ENCODE measurements at regions not wholly inside any gene's neighbourhood (a gene's known extent, or its start where the extent isn't known, plus 50 kb on each side); places are given as distances from the start of the nearest gene placed in this dataset.

GRCh38 chrX:13266641-13267345 lies 53.1 kb downstream of the ATXN3L start:
- no peak overlapping the region for H3K4me3 ChIP-seq (ENCODE audit: low read length in 2 of 2)
- no peaks in the 10 kb centered on the region for H3K36me3 ChIP-seq (ENCODE audit: control insufficient read depth in 2 of 2, insufficient read depth in 2 of 2, low read length in 1 of 2)
- no peak for DNase-seq (ENCODE audit: low read depth in 6 of 9, low spot score in 9 of 9)
- H3K27ac ChIP-seq (ENCODE audit: low read depth in 1 of 2, low read length in 1 of 2): no peak overlapping the region
- no peaks in the 10 kb centered on the region for H3K9me3 ChIP-seq (ENCODE audit: control insufficient read depth in 2 of 2, insufficient read depth in 1 of 2, low read length in 1 of 2)
- 98% methylated on average over 10 of the region's 10 CpGs for WGBS
- no peaks in the 10 kb centered on the region for H3K27me3 ChIP-seq (ENCODE audit: control insufficient read depth in 2 of 2, insufficient read depth in 1 of 2, low read length in 1 of 2)
- no peaks in the 10 kb centered on the region for H3K4me1 ChIP-seq (ENCODE audit: control insufficient read depth in 2 of 2, insufficient read depth in 2 of 2, low read length in 2 of 2)

GRCh38 chrX:13265549-13266132 lies 54.2 kb downstream of the ATXN3L start:
- WGBS: 93% methylated on average over 4 of the region's 4 CpGs

GRCh38 chrX:13265111-13265510 lies 54.7 kb downstream of the ATXN3L start:
- DNase-seq (ENCODE audit: low read depth in 6 of 9, low spot score in 9 of 9): no peak
- H3K27me3 ChIP-seq (ENCODE audit: control insufficient read depth in 2 of 2, insufficient read depth in 1 of 2, low read length in 1 of 2): no peaks in the 10 kb centered on the region
- H3K9me3 ChIP-seq (ENCODE audit: control insufficient read depth in 2 of 2, insufficient read depth in 1 of 2, low read length in 1 of 2): no peaks in the 10 kb centered on the region
- H3K4me3 ChIP-seq (ENCODE audit: low read length in 2 of 2): no peak overlapping the region
- H3K36me3 ChIP-seq (ENCODE audit: control insufficient read depth in 2 of 2, insufficient read depth in 2 of 2, low read length in 1 of 2): no peaks in the 10 kb centered on the region
- WGBS: 100% methylated on average over 1 of the region's 1 CpG
- no peaks in the 10 kb centered on the region for H3K4me1 ChIP-seq (ENCODE audit: control insufficient read depth in 2 of 2, insufficient read depth in 2 of 2, low read length in 2 of 2)
- no peak overlapping the region for H3K27ac ChIP-seq (ENCODE audit: low read depth in 1 of 2, low read length in 1 of 2)

More at GRCh38 chrX:13265549-13266132, 54.2 kb downstream of the ATXN3L start:
- no peak overlapping the region for H3K4me3 ChIP-seq (ENCODE audit: low read length in 2 of 2)
- no peaks in the 10 kb centered on the region for H3K9me3 ChIP-seq (ENCODE audit: control insufficient read depth in 2 of 2, insufficient read depth in 1 of 2, low read length in 1 of 2)
- H3K27ac ChIP-seq (ENCODE audit: low read depth in 1 of 2, low read length in 1 of 2): no peak overlapping the region
- no peaks in the 10 kb centered on the region for H3K4me1 ChIP-seq (ENCODE audit: control insufficient read depth in 2 of 2, insufficient read depth in 2 of 2, low read length in 2 of 2)
- no peak for DNase-seq (ENCODE audit: low read depth in 6 of 9, low spot score in 9 of 9)
- H3K27me3 ChIP-seq (ENCODE audit: control insufficient read depth in 2 of 2, insufficient read depth in 1 of 2, low read length in 1 of 2): no peaks in the 10 kb centered on the region
- H3K36me3 ChIP-seq (ENCODE audit: control insufficient read depth in 2 of 2, insufficient read depth in 2 of 2, low read length in 1 of 2): no peaks in the 10 kb centered on the region

- 97% methylated on average over 6 of the region's 6 CpGs for WGBS
- H3K27ac ChIP-seq (ENCODE audit: low read depth in 1 of 2, low read length in 1 of 2): no peak overlapping the region
Observed at GRCh38 chrX:13263560-13264251, 56.1 kb downstream of the ATXN3L start.

GRCh38 chrX:13261348-13261747 lies 58.5 kb downstream of the ATXN3L start:
- DNase-seq (ENCODE audit: low read depth in 6 of 9, low spot score in 9 of 9): no peak
- H3K27ac ChIP-seq (ENCODE audit: low read depth in 1 of 2, low read length in 1 of 2): no peak overlapping the region
- no peaks in the 10 kb centered on the region for H3K27me3 ChIP-seq (ENCODE audit: control insufficient read depth in 2 of 2, insufficient read depth in 1 of 2, low read length in 1 of 2)
- H3K4me3 ChIP-seq (ENCODE audit: low read length in 2 of 2): no peak overlapping the region
- WGBS: 98% methylated on average over 5 of the region's 5 CpGs
- no peaks in the 10 kb centered on the region for H3K36me3 ChIP-seq (ENCODE audit: control insufficient read depth in 2 of 2, insufficient read depth in 2 of 2, low read length in 1 of 2)
- no peaks in the 10 kb centered on the region for H3K4me1 ChIP-seq (ENCODE audit: control insufficient read depth in 2 of 2, insufficient read depth in 2 of 2, low read length in 2 of 2)
- no peaks in the 10 kb centered on the region for H3K9me3 ChIP-seq (ENCODE audit: control insufficient read depth in 2 of 2, insufficient read depth in 1 of 2, low read length in 1 of 2)

More at GRCh38 chrX:13263560-13264251, 56.1 kb downstream of the ATXN3L start:
- H3K36me3 ChIP-seq (ENCODE audit: control insufficient read depth in 2 of 2, insufficient read depth in 2 of 2, low read length in 1 of 2): no peaks in the 10 kb centered on the region
- H3K4me3 ChIP-seq (ENCODE audit: low read length in 2 of 2): no peak overlapping the region
- no peak for DNase-seq (ENCODE audit: low read depth in 6 of 9, low spot score in 9 of 9)
- no peaks in the 10 kb centered on the region for H3K27me3 ChIP-seq (ENCODE audit: control insufficient read depth in 2 of 2, insufficient read depth in 1 of 2, low read length in 1 of 2)
- H3K4me1 ChIP-seq (ENCODE audit: control insufficient read depth in 2 of 2, insufficient read depth in 2 of 2, low read length in 2 of 2): no peaks in the 10 kb centered on the region
- no peaks in the 10 kb centered on the region for H3K9me3 ChIP-seq (ENCODE audit: control insufficient read depth in 2 of 2, insufficient read depth in 1 of 2, low read length in 1 of 2)

- Histone ChIP-seq H3K36me3 (ENCODE audit: control insufficient read depth in 2 of 2, insufficient read depth in 2 of 2, low read length in 1 of 2) (no peaks in the 10 kb centered on the region), H3K27me3 (ENCODE audit: control insufficient read depth in 2 of 2, insufficient read depth in 1 of 2, low read length in 1 of 2) (no peaks in the 10 kb centered on the region), H3K9me3 (ENCODE audit: control insufficient read depth in 2 of 2, insufficient read depth in 1 of 2, low read length in 1 of 2) (no peaks in the 10 kb centered on the region), H3K4me3 (ENCODE audit: low read length in 2 of 2) (no peak overlapping the region), H3K27ac (ENCODE audit: low read depth in 1 of 2, low read length in 1 of 2) (no peak overlapping the region), H3K4me1 (ENCODE audit: control insufficient read depth in 2 of 2, insufficient read depth in 2 of 2, low read length in 2 of 2) (no peaks in the 10 kb centered on the region)
- WGBS: 95% methylated on average over 4 of the region's 4 CpGs
- DNase-seq (ENCODE audit: low read depth in 6 of 9, low spot score in 9 of 9): no peak
Observed at GRCh38 chrX:13260598-13260997, 59.3 kb downstream of the ATXN3L start.

GRCh38 chrX:13258725-13259124 lies 61.1 kb downstream of the ATXN3L start:
- H3K4me3 ChIP-seq (ENCODE audit: low read length in 2 of 2): no peak overlapping the region
- H3K36me3 ChIP-seq (ENCODE audit: control insufficient read depth in 2 of 2, insufficient read depth in 2 of 2, low read length in 1 of 2): no peaks in the 10 kb centered on the region
- DNase-seq (ENCODE audit: low read depth in 6 of 9, low spot score in 9 of 9): no peak
- no peaks in the 10 kb centered on the region for H3K9me3 ChIP-seq (ENCODE audit: control insufficient read depth in 2 of 2, insufficient read depth in 1 of 2, low read length in 1 of 2)
- H3K27ac ChIP-seq (ENCODE audit: low read depth in 1 of 2, low read length in 1 of 2): no peak overlapping the region
- no peaks in the 10 kb centered on the region for H3K4me1 ChIP-seq (ENCODE audit: control insufficient read depth in 2 of 2, insufficient read depth in 2 of 2, low read length in 2 of 2)
- H3K27me3 ChIP-seq (ENCODE audit: control insufficient read depth in 2 of 2, insufficient read depth in 1 of 2, low read length in 1 of 2): no peaks in the 10 kb centered on the region
- 98% methylated on average over 5 of the region's 5 CpGs for WGBS

GRCh38 chrX:13258052-13258444 lies 61.8 kb downstream of the ATXN3L start:
- Histone ChIP-seq H3K27ac (ENCODE audit: low read depth in 1 of 2, low read length in 1 of 2) (no peak overlapping the region), H3K36me3 (ENCODE audit: control insufficient read depth in 2 of 2, insufficient read depth in 2 of 2, low read length in 1 of 2) (no peaks in the 10 kb centered on the region), H3K9me3 (ENCODE audit: control insufficient read depth in 2 of 2, insufficient read depth in 1 of 2, low read length in 1 of 2) (no peaks in the 10 kb centered on the region), H3K4me1 (ENCODE audit: control insufficient read depth in 2 of 2, insufficient read depth in 2 of 2, low read length in 2 of 2) (no peaks in the 10 kb centered on the region), H3K4me3 (ENCODE audit: low read length in 2 of 2) (no peak overlapping the region), H3K27me3 (ENCODE audit: control insufficient read depth in 2 of 2, insufficient read depth in 1 of 2, low read length in 1 of 2) (no peaks in the 10 kb centered on the region)
- 96% methylated on average over 3 of the region's 3 CpGs for WGBS
- DNase-seq (ENCODE audit: low read depth in 6 of 9, low spot score in 9 of 9): no peak

All from thymus (tissue), 11 donors.